Hematopoietic multipotent progenitor cell (in vitro differentiated cells): ENCODE measurements at regions not wholly inside any gene's neighbourhood (a gene's known extent, or its start where the extent isn't known, plus 50 kb on each side); places are given as distances from the start of the nearest gene placed in this dataset.

ENCODE experiments used
- DNase-seq, 3 donors: peaks; one replicate each; pipeline ENCODE4 v3.0.0-alpha.2; 2011 to 2015; ENCODE audit warnings: low read depth in 2 of 3, low spot score in 2 of 3

GRCh38 chr20:53752583-53752970 is 158.9 kb upstream of the ZNF217 start:
- no peak for DNase-seq

- DNase-seq: peak in 1 of 3 donors; percentile 34
Observed at GRCh38 chr20:53751620-53752318, 158.1 kb upstream of the ZNF217 start.

GRCh38 chr20:53750827-53751619 is 157.4 kb upstream of the ZNF217 start:
- DNase-seq: peak in 2 of 3 donors; percentile 57 to 63

GRCh38 chr20:53749499-53749898 is 155.9 kb upstream of the ZNF217 start:
- DNase-seq: no peak

- DNase-seq: peak in 1 of 3 donors; percentile 24
Observed at GRCh38 chr20:53748821-53749421, 155.3 kb upstream of the ZNF217 start.

GRCh38 chr20:53748176-53748575 is 154.5 kb upstream of the ZNF217 start:
- no peak for DNase-seq

GRCh38 chr20:53743607-53744260 is 150.1 kb upstream of the ZNF217 start:
- no peak for DNase-seq

- DNase-seq: no peak
Observed at GRCh38 chr20:53742685-53743081, 149.0 kb upstream of the ZNF217 start.

- DNase-seq: no peak
Observed at GRCh38 chr20:53741726-53742028, 148.0 kb upstream of the ZNF217 start.

GRCh38 chr20:53739799-53740785 is 146.5 kb upstream of the ZNF217 start:
- DNase-seq: peak in 2 of 3 donors; percentile 43 to 53

GRCh38 chr20:53738945-53739798 is 145.5 kb upstream of the ZNF217 start:
- DNase-seq: peak in 1 of 3 donors; percentile 38

- DNase-seq: no peak
Observed at GRCh38 chr20:53738039-53738944, 144.7 kb upstream of the ZNF217 start.

GRCh38 chr20:53737396-53738038 is 143.9 kb upstream of the ZNF217 start:
- peak in 1 of 3 donors; percentile 15 for DNase-seq

GRCh38 chr20:53736757-53737395 is 143.2 kb upstream of the ZNF217 start:
- DNase-seq: peak in 2 of 3 donors; percentile 63

GRCh38 chr20:53736122-53736756 is 142.6 kb upstream of the ZNF217 start:
- DNase-seq: no peak

- no peak for DNase-seq
Observed at GRCh38 chr20:53735536-53736050, 142.0 kb upstream of the ZNF217 start.
